H9 (cell line): ENCODE measurements at regions not wholly inside any gene's neighbourhood (a gene's known extent, or its start where the extent isn't known, plus 50 kb on each side); places are given as distances from the start of the nearest gene placed in this dataset.

Source experiments
- DNase-seq: peaks from one replicate; pipeline ENCODE4 v3.0.0-alpha.2; 2017
- H2AFZ ChIP-seq: one replicate; pipeline ENCODE4 v1.6.1; 2013; ENCODE audit warnings: mild to moderate bottlenecking, low read length, control low read depth, moderate library complexity
- H2AK5ac ChIP-seq: 2 replicates; pipeline ENCODE4 v1.6.1; 2013; ENCODE audit warnings: low read length, control low read depth, mixed read lengths; ENCODE audit not compliant: insufficient read length
- H2BK120ac ChIP-seq: one replicate; pipeline ENCODE4 v1.6.1; 2013; ENCODE audit warnings: low read depth, mild to moderate bottlenecking, low read length, control low read depth, inconsistent platforms; ENCODE audit not compliant: poor library complexity, severe bottlenecking
- H2BK12ac ChIP-seq: 2 replicates; pipeline ENCODE4 v1.6.1; 2013; ENCODE audit warnings: low read length, control low read depth, mixed read lengths, low read depth; ENCODE audit not compliant: insufficient read length
- H2BK15ac ChIP-seq: 2 replicates; pipeline ENCODE4 v1.6.1; 2013; ENCODE audit warnings: low read depth, low read length, control low read depth
- H2BK20ac ChIP-seq: one replicate; pipeline ENCODE4 v1.6.1; 2013; ENCODE audit warnings: low read depth, mild to moderate bottlenecking, low read length, control low read depth, inconsistent platforms; ENCODE audit not compliant: poor library complexity, severe bottlenecking
- H2BK5ac ChIP-seq: 2 replicates; pipeline ENCODE4 v1.6.1; 2013; ENCODE audit warnings: low read length, control low read depth, mixed read lengths; ENCODE audit not compliant: insufficient read length
- H3K14ac ChIP-seq: 2 replicates; pipeline ENCODE4 v1.6.1; 2013; ENCODE audit warnings: low read length, control low read depth; ENCODE audit not compliant: insufficient read depth
- H3K18ac ChIP-seq: 2 replicates; pipeline ENCODE4 v1.6.1; 2013; ENCODE audit warnings: low read depth, mild to moderate bottlenecking, mixed read lengths, low read length, control low read depth; ENCODE audit not compliant: insufficient read length
- H3K23ac ChIP-seq: 2 replicates; pipeline ENCODE4 v1.6.1; 2013; ENCODE audit warnings: low read length, control low read depth, mixed read lengths, low read depth; ENCODE audit not compliant: insufficient read length
- H3K23me2 ChIP-seq: 2 replicates; pipeline ENCODE4 v1.6.1; 2013; ENCODE audit warnings: low read depth, mild to moderate bottlenecking, mixed read lengths, low read length, control low read depth; ENCODE audit not compliant: insufficient read length, poor library complexity, severe bottlenecking
- H3K27ac ChIP-seq: 2 replicates; pipeline ENCODE4 v1.5.1; 2013; ENCODE audit warnings: low read length, control low read depth, mixed read lengths, low read depth; ENCODE audit not compliant: insufficient read length
- H3K27me3 ChIP-seq: 2 replicates; pipeline ENCODE4 v1.6.1; 2013; ENCODE audit warnings: low read length, control low read depth, inconsistent platforms; ENCODE audit not compliant: insufficient read depth
- H3K4ac ChIP-seq: 2 replicates; pipeline ENCODE4 v1.6.1; 2013; ENCODE audit warnings: low read depth, mild to moderate bottlenecking, control low read depth, inconsistent platforms, low read length, moderate library complexity
- H3K4me1 ChIP-seq: 2 replicates; pipeline ENCODE4 v1.6.1; 2013; ENCODE audit warnings: low read length, control low read depth, inconsistent platforms; ENCODE audit not compliant: insufficient read depth
- H3K4me2 ChIP-seq: 2 replicates; pipeline ENCODE4 v1.6.1; 2013; ENCODE audit warnings: low read length, control low read depth, mixed read lengths; ENCODE audit not compliant: insufficient read length, insufficient read depth
- H3K56ac ChIP-seq: 2 replicates; pipeline ENCODE4 v1.6.1; 2013; ENCODE audit warnings: low read depth, mild to moderate bottlenecking, mixed read lengths, low read length, control low read depth; ENCODE audit not compliant: insufficient read length
- H3K79me1 ChIP-seq: 2 replicates; pipeline ENCODE4 v1.6.1; 2013; ENCODE audit warnings: low read depth, mild to moderate bottlenecking, moderate library complexity, low read length, control low read depth, inconsistent platforms; ENCODE audit not compliant: insufficient read depth, poor library complexity, severe bottlenecking
- H3K79me2 ChIP-seq: 2 replicates; pipeline ENCODE4 v1.6.1; 2013; ENCODE audit warnings: low read length, control low read depth, inconsistent platforms; ENCODE audit not compliant: insufficient read depth
- H3K9ac ChIP-seq: 2 replicates; pipeline ENCODE4 v1.6.1; 2013; ENCODE audit warnings: low read length, control low read depth, mixed read lengths; ENCODE audit not compliant: insufficient read length; ENCODE audit errors: extremely low read depth
- H3K9me3 ChIP-seq: one replicate; pipeline ENCODE4 v1.6.1; 2013; ENCODE audit warnings: low read depth, low read length, inconsistent platforms; ENCODE audit not compliant: control insufficient read depth
- H3T11ph ChIP-seq: one replicate; pipeline ENCODE4 v1.6.1; 2013; ENCODE audit warnings: mild to moderate bottlenecking, low read length, control low read depth, inconsistent platforms
- H4K20me1 ChIP-seq: one replicate; pipeline ENCODE4 v1.6.1; 2013; ENCODE audit not compliant: control insufficient read depth, insufficient read length, insufficient read depth
- H4K5ac ChIP-seq: 2 replicates; pipeline ENCODE4 v1.6.1; 2013; ENCODE audit warnings: low read depth, mild to moderate bottlenecking, mixed read lengths, low read length, control low read depth; ENCODE audit not compliant: insufficient read length
- H4K8ac ChIP-seq: replicated peaks from 2 replicates; pipeline ENCODE4 v1.6.1; 2013; ENCODE audit warnings: low read length, control low read depth, mixed read lengths, low read depth; ENCODE audit not compliant: insufficient read length
- H4K91ac ChIP-seq: 2 replicates; pipeline ENCODE4 v1.6.1; 2013; ENCODE audit warnings: low read depth, mild to moderate bottlenecking, moderate library complexity, mixed read lengths, low read length, control low read depth; ENCODE audit not compliant: insufficient read length
- H3K27ac Mint-ChIP-seq, 3 experiments: 2 replicates in 2 of 3; 3 replicates in 1 of 3; pipeline ENCODE4 v1.8.0; 2020 to 2021; ENCODE audit warnings: mixed read lengths in 3 of 3, mild to moderate bottlenecking in 1 of 3, moderate library complexity in 1 of 3
- H3K27me3 Mint-ChIP-seq: 2 replicates; pipeline ENCODE4 v1.8.0; 2021; ENCODE audit warnings: low read depth, mild to moderate bottlenecking, moderate library complexity, mixed read lengths
- H3K36me3 Mint-ChIP-seq, 3 experiments: 2 replicates in 2 of 3; 3 replicates in 1 of 3; pipeline ENCODE4 v1.8.0; 2020 to 2021; ENCODE audit warnings: low read depth in 3 of 3, mixed read lengths in 3 of 3; ENCODE audit not compliant: insufficient read depth in 1 of 3
- H3K4me1 Mint-ChIP-seq, 2 experiments: 2 replicates each; pipeline ENCODE4 v1.8.0; 2020; ENCODE audit warnings: mixed read lengths in 2 of 2
- H3K4me3 Mint-ChIP-seq, 2 experiments: 2 replicates in 1 of 2; 3 replicates in 1 of 2; pipeline ENCODE4 v1.8.0; 2020 to 2021; ENCODE audit warnings: mild to moderate bottlenecking in 2 of 2, mixed read lengths in 2 of 2, moderate library complexity in 1 of 2
- H3K9me3 Mint-ChIP-seq, 2 experiments: 2 replicates in 1 of 2; 3 replicates in 1 of 2; pipeline ENCODE4 v1.8.0; 2020; ENCODE audit warnings: mild to moderate bottlenecking in 2 of 2, mixed read lengths in 2 of 2, moderate library complexity in 1 of 2
- WGBS: extraction: QIAGEN DNeasy Blood & Tissue Kit; methylation state at CpG from one replicate; pipeline ENCODE4 v1.1.7; 2013; ENCODE audit warnings: missing lambda C conversion rate, low lambda C conversion rate, mixed read lengths; ENCODE audit not compliant: insufficient read length; ENCODE audit errors: extremely low coverage; 5-methylcytosine and 5-hydroxymethylcytosine counted together
- TF ChIP-seq, protein P1 (sequence below): fragments of 200-600 bp; sonication (generic); conservative IDR thresholded peaks from 3 replicates; pipeline ENCODE4 v1.8.0; 2021; ENCODE audit warnings: antibody characterized with exemption, mild to moderate bottlenecking

DNA sequence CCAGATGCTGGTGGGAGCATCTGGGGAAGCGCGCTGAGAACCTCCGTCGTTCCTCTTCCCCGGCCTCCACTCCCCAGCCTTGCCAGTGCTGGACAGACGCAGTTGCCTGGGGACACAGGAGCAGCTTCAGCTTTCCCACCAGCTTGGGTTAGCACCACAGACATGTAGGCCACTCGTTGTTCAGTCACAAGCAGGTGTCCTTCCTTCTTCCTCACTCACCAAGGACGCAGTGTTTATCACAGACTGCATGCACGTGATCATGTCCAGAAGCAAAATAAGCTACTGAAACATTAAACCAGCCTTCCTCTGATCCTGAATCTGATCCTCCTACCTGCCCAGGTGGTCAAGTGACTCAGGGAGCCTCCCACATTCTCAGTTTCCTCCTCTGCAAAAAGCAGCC lies 232.9 kb downstream of the SYK start:
- H3K4ac ChIP-seq: no peak overlapping the region
- H3K27me3 ChIP-seq: no peaks in the 10 kb centered on the region
- H2BK5ac ChIP-seq: no peak overlapping the region
- H3K4me2 ChIP-seq: no peak overlapping the region
- TF ChIP-seq, protein P1, sequence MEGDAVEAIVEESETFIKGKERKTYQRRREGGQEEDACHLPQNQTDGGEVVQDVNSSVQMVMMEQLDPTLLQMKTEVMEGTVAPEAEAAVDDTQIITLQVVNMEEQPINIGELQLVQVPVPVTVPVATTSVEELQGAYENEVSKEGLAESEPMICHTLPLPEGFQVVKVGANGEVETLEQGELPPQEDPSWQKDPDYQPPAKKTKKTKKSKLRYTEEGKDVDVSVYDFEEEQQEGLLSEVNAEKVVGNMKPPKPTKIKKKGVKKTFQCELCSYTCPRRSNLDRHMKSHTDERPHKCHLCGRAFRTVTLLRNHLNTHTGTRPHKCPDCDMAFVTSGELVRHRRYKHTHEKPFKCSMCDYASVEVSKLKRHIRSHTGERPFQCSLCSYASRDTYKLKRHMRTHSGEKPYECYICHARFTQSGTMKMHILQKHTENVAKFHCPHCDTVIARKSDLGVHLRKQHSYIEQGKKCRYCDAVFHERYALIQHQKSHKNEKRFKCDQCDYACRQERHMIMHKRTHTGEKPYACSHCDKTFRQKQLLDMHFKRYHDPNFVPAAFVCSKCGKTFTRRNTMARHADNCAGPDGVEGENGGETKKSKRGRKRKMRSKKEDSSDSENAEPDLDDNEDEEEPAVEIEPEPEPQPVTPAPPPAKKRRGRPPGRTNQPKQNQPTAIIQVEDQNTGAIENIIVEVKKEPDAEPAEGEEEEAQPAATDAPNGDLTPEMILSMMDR: no peak
- no peak overlapping the region for H3K18ac ChIP-seq
- H3K27ac ChIP-seq: no peak overlapping the region
- H3K23me2 ChIP-seq: no peaks in the 10 kb centered on the region
- no peak overlapping the region for H2BK20ac ChIP-seq
- no peak overlapping the region for H3K27ac Mint-ChIP-seq
- H2BK120ac ChIP-seq: no peak overlapping the region
- H4K91ac ChIP-seq: no peak overlapping the region
- H2BK12ac ChIP-seq: no peak overlapping the region
- no peak for DNase-seq
- H3K9me3 Mint-ChIP-seq: no peaks in the 10 kb centered on the region
- H3K4me3 Mint-ChIP-seq: no peak overlapping the region
- no peak overlapping the region for H4K5ac ChIP-seq
- H3K9ac ChIP-seq: no peak overlapping the region
- WGBS: no CpG with 5 or more reads among the region's 9 CpGs
- H3K4me1 ChIP-seq: no peaks in the 10 kb centered on the region
- no peaks in the 10 kb centered on the region; a peak in 1 of 7 replicates for H3K36me3 Mint-ChIP-seq
- H3K14ac ChIP-seq: no peak overlapping the region
- no peaks in the 10 kb centered on the region for H3K9me3 ChIP-seq
- peaks cover 1% of the 10 kb centered on the region; the same call in 1 of the 2 replicates for H3K27me3 Mint-ChIP-seq
- no peaks in the 10 kb centered on the region for H4K20me1 ChIP-seq
- no peak overlapping the region for H2AK5ac ChIP-seq
- no peak overlapping the region for H3K56ac ChIP-seq
- peaks cover 15 to 16% of the 10 kb centered on the region in 2 experiments for H3K4me1 Mint-ChIP-seq
- no peak overlapping the region for H3T11ph ChIP-seq
- no peak overlapping the region for H4K8ac ChIP-seq
- no peak overlapping the region for H2BK15ac ChIP-seq
- H3K79me2 ChIP-seq: no peaks in the 10 kb centered on the region
- no peak overlapping the region for H3K23ac ChIP-seq
- no peaks in the 10 kb centered on the region for H3K79me1 ChIP-seq
- H2AFZ ChIP-seq: no peak overlapping the region
